ENCODE measurements at regions not wholly inside any gene's neighbourhood (a gene's known extent, or its start where the extent isn't known, plus 50 kb on each side); places are given as distances from the start of the nearest gene placed in this dataset.

DNA sequence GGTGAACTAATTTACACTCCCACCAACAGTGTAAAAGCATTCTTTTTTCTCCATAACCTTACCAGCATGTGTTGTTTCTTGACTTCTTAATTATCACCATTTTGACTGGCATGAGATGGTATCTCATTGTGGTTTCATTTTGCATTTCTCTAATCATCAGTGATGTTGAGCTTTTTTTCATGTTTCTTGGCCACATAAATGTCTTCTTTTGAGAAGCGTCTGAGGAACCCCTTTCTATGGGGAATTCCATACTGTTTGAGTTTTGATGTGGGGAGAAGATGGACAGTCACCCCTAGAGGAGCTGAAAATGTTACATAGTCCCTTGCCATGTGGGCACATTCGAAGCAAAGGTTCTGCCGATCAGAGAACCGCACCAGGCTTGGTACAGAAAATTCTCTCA, 207.0 kb upstream of the SLC30A5 start:
- no peak for DNase-seq

DNA sequence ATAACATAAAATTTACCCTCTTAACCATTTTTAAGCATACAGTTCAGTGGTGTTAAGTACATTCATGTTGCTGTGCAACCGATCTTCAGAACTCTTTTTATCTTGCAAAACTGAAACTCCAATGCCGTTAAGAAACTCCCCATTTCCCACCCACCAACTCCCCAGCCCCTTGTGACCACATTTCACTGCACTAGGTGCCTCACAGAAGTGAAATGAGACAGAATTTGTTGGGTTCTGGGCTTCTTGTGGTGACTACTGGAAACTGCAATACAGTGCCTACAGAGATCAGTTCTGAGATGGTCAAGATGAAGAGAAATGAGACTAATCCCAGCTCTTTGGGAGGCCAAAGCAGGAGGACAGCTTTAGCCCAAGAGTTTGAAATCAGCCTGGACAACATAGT, 202.1 kb upstream of the SLC30A5 start:
- no peak for DNase-seq

DNA sequence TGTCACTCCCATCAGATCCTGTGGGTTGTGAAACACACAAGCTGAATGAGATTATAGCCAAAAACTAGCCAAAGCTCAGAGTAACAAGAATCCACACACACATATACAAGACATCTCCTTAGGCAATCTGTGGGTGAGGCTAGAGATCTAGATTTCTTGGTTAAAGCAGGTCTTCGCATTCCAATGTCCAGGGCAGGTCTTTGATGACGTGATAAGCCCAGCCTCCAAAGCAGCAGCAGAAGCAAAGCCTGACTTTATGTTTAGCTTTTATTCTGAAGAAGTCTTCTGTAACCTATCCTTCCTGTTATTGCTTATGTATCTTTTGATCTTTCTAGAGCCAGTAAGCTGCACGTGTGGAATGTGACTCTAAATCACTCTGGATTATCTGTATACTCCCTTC, 199.1 kb upstream of the SLC30A5 start:
- DNase-seq: no peak

DNA sequence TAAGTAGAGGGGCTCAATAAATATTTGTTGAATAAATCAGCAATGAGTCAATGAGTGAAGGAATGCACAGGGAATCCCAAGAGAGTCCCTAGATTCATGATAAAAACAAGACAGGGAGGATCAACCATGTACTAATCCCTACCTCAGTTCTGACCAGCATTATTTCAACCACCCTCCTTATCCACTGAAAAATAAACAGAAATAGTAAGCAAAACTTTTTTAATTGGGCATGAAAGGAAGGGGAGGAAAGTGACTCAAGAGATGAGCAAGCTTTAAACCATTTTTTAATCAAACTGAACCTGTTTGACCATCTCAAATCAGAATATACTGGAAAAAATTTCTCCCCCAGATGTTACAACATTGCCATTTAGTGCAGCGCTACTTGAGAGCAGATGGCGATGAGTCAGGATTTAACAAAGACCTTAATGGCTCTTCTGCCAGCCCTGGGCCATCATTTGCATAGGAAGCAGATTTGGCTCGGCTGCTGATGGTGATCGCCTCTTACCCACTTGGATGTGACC, 194.8 kb upstream of the SLC30A5 start:
- DNase-seq: no peak

DNA sequence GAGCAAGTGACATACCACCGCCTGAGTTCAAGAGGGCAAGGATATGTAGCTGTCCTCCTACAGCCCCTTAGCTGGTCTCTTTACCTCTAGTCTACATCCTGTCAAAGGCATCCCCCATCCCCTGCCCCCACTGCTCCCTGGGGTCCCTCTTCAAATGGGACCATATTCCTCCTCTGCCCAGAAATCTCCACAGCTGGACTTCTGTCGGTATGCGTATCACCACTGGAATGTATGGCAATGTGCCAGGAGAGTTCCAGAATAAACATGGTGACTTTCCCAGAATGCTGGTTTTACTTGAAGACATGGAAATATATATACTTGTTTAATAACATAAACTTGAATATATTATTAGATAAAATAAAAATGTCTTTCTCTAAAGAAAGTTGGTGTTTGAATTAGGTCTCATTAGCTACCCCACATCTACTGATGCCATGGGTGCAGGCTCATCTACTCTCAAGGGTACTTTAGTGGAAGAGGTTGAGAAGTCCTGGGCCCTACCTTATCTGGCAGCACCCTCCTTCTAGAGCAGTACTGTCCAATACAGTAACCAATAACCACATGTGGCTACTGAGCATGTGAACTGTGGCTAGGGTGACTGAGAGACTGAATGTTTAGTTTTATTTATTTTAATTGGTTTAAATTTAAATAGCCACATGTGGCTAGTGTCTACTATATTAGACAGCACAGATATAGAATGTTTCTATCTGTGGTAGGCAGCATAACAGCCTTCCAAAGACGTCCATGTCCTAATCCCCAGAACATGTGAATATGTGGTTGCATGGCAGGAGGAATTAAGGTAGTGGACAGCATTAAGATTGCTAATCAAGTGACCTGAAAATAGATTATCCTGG, 181.7 kb upstream of the SLC30A5 start:
- no peak for DNase-seq

DNA sequence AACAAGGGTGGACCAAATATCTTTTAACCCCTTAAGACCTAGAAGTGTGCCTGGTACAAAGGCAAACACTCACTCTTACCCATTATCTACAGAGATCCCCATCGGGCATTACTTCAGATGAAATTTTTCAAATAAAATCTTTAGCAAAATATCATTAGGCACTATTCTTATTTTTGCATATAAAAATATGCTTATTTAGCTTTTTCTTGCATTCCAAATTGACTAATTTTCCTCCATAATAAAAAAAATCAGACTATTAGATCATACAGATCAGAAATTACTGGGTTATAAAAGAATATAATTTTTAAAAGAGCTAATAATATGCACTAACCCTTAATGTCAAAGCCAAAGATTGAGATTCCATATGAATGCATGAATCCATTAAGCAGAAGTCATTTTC, 178.7 kb upstream of the SLC30A5 start:
- DNase-seq: no peak

DNA sequence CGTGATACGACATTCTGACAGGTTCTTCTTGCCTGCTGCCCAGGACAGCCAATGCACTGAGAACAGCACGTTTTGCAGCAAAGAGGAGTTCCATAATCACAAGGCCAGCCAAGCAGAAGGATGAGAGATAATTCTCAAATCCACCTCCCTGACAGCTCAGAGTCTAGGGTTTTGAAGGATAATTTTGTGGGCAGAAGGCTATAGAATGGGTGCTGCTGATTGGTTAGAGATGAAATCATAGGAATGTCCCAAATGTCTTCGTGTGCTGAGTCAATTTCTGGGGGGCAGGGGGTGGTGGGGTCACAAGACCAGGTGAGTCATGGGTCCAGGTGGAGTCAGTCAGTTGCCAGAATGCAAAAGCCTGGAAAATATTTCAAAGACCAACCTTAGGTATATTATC, 175.5 kb upstream of the SLC30A5 start:
- no peak for DNase-seq

DNA sequence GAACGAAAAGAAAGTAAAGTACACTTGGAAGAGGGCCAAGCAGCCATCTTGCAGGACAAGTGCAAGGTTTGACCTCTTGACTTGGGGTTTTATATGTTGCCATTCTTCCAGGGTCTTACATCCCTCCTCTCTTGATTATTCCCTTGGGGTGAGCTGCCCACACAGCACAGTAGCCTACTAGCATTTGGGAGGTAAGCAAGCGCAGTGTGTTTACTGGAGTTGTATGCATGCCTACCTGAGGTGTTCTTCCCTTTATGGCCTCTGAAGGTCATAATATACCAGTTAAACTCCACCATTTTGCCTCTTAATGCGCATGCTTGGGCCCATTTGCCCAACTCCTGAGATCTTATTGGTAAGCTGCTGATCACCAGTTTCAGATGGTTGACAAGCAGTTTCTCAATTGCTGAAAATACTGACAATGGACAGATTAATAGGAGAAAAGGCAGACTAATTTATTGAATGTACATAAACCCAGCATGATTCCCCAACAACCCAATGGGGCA, 173.8 kb upstream of the SLC30A5 start:
- DNase-seq: no peak

DNA sequence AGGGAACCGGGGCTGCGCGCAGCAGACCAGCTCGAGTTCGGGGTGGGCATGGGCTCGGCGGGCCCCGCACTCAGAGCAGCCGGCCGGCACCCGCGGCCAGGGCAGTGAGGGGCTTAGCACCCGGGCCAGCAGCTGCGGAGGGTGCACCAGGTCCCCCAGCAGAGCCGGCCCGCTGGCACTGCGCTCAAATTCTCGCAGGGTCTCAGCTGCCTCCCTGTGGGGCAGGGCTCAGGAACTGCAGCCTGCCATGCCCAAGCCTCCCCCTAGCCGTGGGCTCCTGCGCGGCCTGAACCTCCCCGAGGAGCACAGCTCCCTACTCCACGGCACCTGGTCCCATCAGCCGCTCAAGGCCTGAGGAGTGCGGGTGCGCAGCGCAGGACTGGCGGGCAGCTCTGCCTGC, 172.9 kb upstream of the SLC30A5 start:
- DNase-seq: no peak

DNA sequence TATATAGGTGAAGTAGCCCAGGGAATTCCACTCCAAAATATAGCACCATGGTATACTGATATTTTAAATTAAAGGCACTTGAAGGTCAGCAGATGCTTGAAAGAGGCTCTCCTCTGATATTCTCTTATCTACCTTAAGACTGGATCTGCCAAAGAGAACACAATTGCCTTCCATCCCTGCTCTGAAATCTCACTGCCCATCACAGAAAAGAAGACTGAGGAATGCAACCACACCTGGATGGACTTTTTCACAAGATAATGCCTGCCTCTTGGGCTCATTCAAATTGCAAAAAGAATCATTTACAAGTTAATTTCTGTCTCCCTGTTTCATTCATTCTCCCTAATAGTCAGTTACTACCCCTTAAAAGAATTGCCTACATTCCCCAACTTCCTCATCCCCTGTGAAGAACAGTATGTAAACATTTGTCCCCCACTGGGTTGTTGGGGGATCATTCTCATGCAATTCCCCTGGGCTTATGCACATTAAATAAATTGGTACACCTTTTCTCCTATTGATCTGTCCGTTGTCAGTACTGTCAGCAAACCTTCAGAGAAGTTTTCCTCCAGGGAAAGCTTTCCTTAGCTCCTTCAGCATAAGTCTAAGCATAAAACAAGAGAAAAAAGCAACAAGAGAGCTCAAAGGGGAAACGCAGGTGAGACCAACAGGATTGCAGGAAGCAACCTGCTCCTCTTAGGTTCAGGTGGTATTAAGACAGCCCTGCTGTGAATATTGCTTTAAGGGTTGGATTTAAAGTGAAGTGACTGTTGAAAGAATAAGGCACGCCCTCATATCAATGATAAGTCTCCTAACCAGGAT, 171.4 kb upstream of the SLC30A5 start:
- DNase-seq: no peak

DNA sequence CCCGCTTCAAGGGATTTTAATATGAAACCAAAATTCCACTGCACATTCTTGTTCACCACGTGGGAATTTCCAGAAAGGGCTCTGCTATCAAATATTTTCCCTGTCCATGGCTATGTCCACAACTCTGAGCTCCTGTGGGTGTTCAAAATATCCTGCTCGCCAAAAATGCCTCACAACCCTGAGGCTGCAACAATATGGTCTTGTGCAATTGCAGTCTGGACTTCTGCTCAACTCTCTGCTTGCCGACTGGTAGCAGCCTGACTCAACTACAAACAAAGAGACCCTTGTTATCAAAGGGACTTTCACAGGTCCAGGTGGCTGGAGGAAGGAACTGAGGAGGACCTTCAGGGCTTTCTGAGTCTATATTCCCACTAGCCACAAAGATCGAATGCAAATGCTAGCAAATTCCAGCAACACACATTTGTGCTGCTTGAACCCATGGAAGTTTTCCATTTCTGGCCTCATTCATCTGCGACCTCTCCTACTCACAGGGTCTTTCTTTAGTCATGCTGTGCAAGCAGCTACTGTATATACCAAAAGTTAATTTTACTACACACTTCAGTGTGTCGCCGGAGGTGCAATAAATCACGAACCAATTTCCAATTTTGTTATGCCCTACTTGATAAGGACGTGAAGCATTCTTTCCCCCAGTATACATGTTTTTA, 169.2 kb upstream of the SLC30A5 start:
- DNase-seq: no peak

DNA sequence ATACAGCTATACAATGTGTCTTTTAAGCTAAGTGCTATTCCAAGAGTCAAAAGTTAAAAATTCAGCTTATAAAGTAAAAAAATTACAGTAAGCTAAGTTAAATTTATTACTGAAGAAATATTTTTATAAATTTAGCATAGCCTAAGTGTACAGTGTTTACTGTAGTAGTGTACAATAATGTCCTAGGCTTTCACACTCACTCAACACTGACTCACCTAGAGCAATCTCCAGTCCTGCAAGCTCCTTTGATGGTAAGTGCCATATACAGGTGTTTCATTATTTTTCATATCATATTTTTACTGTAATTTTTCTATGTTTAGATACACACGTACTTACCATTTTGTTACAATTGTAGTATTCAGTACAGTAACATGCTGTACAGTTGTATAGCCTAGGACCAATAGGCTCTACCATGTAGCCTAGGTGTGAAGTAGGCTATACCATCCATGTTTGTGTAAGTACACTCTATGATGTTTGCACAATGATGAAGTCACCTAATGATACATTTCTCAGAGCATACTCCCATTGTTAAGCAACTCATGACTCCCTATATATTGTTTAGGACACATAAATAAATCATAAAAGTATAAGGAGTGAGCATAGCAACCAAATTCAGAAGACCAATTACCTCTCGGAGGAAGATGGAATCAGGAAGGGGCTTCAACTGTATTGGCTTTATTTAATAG, 165.1 kb upstream of the SLC30A5 start:
- no peak for DNase-seq

DNA sequence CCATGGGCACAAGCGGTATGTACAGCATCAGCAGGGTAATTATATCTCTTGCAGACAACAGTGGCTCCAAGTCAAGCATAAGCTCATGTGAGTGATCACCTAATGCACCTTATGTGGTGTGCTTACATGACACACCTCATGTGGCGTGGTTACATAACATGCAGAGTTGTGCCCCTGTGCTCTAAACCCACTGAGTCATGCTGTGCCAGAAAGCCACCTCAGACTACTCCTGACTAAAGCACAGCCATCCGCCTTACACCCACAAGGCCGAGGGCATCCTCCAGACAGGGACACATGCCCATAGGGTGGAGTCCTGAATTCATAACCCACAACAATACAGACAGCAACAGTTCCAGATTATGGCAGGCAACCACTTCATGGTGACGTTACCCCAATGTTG, 163.7 kb upstream of the SLC30A5 start:
- DNase-seq: no peak

DNA sequence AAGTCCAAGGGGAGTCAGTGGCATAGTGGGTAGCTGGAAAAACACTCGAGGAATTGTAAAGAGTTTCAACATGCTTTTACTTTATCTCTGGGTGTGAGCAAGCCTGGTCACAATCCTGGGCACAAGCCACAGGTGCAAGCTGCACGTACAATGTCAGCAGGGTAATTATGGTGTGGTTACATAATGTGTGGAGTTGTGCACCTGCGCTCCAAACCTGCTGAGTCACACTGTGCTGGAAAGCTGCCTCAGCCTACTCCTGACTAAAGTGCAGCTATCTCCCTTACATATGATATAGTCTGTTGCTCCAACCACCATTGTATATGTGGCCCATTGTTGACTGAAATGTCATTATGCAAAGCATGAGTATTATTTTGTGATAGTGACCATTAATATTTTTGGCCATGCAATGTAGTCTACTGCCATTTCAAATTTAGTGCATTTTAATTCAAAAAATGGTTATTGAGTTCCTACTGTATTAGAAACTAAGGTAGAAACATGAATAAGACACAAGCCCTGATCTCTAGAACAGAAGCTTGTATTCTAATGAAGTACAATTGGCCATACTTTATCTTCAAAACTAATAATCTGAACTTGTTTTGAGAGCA, 160.9 kb upstream of the SLC30A5 start:
- no peak for DNase-seq

DNA sequence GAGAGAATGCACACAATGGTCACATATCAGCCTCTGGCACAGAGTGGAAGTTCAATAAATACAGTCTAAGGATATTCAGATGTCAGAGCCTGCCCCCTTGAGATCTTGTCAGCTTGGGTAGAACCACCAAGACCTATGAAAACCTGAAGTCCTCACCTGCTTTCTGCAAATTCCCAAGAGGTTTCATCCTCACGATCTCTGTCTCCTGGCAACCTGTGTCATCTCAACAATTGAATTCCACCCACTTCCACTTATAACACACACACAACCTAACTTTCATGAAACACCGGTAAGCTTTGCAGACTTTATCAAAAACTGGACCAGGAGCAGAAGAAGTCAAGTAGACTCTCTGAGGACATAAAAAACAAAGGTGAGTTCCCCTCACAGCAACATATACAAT, 151.6 kb upstream of the SLC30A5 start:
- DNase-seq: no peak

DNA sequence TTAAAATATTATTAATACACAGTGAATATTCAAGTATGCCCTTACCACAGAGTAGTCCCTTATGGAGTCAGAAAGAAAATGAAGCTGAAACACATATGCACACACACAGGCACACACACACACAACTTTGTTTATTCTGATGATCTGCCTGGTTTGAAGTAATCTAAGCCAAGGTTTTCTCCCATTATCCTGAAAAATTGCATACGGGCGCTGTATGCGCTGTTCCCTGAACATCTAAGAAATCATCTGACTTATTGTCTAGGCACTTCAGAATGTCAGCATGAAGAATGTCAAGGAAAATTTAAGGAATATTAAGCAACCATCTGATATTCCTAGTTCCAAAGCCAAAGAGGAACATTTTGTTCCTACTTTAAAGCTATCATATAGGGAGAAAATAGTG, 147.1 kb upstream of the SLC30A5 start:
- no peak for DNase-seq

DNA sequence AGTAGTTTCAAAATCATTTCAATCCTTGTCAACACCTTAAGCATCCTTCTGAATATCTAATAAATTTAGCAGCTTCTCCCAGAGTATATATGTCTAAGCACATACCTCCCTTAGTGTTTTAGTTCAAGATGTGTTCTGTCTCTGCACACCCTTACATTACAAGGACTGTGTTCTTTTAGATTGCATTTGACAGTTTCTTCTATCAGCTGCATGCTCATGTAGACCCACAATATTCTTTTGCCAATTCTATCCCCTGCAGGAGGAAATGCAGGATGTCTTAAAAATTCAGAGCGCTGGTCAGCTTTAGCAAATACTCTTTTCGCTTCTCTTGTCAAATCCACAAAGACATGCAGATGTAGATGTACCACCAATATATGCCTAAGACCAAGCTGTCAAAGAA, 145.8 kb upstream of the SLC30A5 start:
- no peak for DNase-seq

DNA sequence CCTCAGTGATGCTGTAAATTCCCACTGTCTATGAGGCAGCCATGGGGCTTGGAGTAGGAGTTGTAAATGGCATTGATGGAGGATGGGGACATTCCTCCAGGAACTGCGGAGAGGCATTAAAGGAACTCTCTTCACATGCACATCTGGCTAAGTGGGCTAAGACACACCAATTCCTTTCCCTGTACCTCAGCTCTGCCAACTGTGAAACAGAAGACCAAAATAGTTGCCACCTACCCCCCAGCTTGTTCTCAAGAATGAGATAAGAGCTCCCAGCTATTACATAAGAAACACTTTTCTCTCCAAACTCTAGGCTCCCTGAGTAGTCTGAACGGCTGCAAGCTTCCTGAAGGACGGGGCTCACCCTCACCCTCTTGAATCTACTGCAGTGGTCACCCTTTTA, 144.6 kb upstream of the SLC30A5 start:
- no peak for DNase-seq

DNA sequence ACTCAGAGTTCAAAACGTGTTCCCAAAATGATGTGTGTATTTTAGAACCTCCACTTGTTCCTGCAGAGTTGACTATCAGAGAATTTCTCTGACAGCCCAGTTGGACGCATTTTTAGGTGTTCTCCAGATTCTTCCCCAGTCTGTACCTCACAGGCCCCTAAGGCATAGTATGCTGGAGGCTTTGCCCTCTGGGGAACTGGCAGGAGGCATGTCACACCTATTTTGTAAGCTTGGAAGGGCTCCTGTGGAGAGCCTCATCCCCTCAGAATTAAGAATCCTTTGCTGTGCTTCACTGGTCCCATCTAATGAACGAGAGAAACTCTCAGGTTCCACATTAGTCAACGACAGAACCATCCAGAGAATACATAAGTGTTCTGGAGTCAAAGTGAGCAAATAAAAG, 144.1 kb upstream of the SLC30A5 start:
- no peak for DNase-seq

DNA sequence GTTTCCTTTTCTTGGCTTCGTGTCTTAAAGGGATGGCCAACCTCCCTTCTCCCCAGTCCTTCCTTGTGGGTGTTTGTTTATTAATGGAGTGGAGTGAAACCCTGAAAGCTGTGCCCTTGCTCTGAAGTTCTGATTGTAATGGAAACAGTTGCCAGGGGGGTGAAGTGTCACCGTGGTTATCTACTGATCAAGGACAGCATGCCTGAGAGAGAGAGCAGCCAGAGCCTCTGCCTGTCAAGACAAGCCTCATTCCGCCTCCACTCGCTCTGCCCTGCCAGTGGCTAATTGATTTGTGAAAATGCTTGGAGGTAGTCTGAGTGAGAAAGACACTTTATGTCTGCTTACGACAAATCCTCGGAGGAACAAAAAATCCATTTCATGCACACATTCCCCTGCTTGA, 143.7 kb upstream of the SLC30A5 start:
- DNase-seq: no peak

DNA sequence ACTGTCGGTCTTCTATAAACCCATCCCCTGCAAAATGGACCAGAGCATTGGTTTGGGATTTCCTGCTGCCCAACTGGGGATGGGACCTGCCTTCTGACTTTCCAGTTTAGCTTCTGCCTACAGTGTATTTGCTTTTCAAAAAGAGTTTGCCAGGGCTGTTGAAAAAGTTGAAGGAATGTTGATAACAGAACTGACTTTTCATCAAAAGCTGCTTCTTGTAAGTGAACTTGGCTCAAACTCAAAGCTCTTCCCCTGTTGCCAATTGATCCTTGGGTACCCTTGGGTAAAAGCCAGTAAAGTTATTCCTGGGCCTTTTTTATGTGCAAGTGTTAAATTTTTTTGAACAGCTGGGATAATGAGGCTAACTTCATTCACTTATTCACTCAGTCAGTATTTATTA, 142.9 kb upstream of the SLC30A5 start:
- no peak for DNase-seq

DNA sequence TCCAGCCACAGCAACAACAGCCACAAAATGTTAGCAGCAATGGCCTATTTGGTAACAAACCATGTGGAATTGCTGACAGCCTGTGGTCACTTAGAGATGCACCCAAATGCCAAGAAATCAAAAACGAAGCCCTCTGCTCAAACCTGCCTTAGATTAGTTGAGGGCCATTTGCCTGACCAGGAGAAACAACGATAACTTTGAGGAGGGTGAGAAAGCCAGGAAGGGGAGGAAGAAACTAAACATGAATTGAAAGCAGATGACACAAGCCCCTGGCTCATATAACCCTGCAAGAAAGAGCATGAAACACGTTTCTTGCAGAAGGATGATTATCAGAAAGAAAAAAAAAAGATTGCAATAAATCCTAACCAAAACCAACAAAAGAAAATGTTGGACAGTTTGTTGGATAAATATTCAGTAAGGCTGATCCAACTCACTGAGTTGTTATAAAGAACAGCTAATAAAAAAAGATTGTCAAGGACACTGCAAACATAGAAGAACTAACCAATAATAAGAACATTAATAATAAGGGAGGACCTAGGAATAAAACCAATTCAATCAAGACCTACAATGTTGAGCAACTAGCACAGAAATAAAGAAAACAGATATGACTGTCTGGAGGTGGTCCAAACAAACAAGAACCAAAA, 140.5 kb upstream of the SLC30A5 start:
- DNase-seq: no peak
